Body of pancreas (tissue), 4 donors: ENCODE measurements at regions not wholly inside any gene's neighbourhood (a gene's known extent, or its start where the extent isn't known, plus 50 kb on each side); places are given as distances from the start of the nearest gene placed in this dataset.

ENCODE experiments used
- ATAC-seq: fragments of 150-250 bp; one replicate; pipeline ENCODE4 v1.9.1; 2016
- DNase-seq, 4 donors: peaks; one replicate each; pipeline ENCODE4 v3.0.0-alpha.2; 2019
- H3K27ac ChIP-seq, 4 donors: fragments of 200-600 bp; sonication (generic); 1 replicate in 3 of 4; 2 replicates in 1 of 4; pipeline versions ENCODE4 v1.5.1 to v1.6.1; 2016 to 2019; ENCODE audit warnings: mild to moderate bottlenecking in 1 of 4, mixed read lengths in 1 of 4, moderate library complexity in 1 of 4
- H3K27me3 ChIP-seq, 2 donors: fragments of 200-600 bp; sonication (generic); one replicate each; pipeline ENCODE4 v1.6.0; 2016; ENCODE audit warnings: mild to moderate bottlenecking in 1 of 2
- H3K36me3 ChIP-seq, 2 donors: fragments of 200-600 bp; sonication (generic); replicated peaks in 1 of 2; 2 replicates each; pipeline ENCODE4 v1.5.1; 2016; ENCODE audit warnings: low read depth in 2 of 2; ENCODE audit not compliant: insufficient read depth in 1 of 2
- H3K4me1 ChIP-seq: fragments of 200-600 bp; sonication (generic); one replicate; pipeline ENCODE4 v1.6.0; 2016
- H3K4me3 ChIP-seq, 2 donors: fragments of 200-600 bp; sonication (generic); 1 replicate in 1 of 2; 2 replicates in 1 of 2; pipeline ENCODE4 v1.5.1; 2016 to 2019
- H3K9me3 ChIP-seq, 3 donors: fragments of 200-600 bp; sonication (generic); 1 replicate in 2 of 3; 2 replicates in 1 of 3; pipeline ENCODE4 v1.5.1; 2016
- POLR2A ChIP-seq, 3 donors: fragments of 450-650 bp; IDR thresholded peaks; one replicate each; pipeline ENCODE4 v1.6.1; 2016; ENCODE audit warnings: antibody characterized with exemption in 3 of 3, mild to moderate bottlenecking in 2 of 3
- WGBS, 2 donors: methylation state at CpG; one replicate each; pipeline ENCODE4 v1.1.5; 2017; 5-methylcytosine and 5-hydroxymethylcytosine counted together
- intact Hi-C: fragments of 100-400 bp; cut with DNase I; formaldehyde crosslinking; loops from one replicate; pipeline ENCODE4 v1.15.1; 2023
- TF ChIP-seq, protein P1 (sequence below), 7 experiments: fragments of 450-650 bp in 4 of 7; fragments of 200-600 bp in 3 of 7; sonication (generic) in 3 of 7; IDR thresholded peaks; one replicate each; pipeline ENCODE4 v1.5.1; 2016 to 2019; ENCODE audit warnings: antibody characterized with exemption in 7 of 7

DNA sequence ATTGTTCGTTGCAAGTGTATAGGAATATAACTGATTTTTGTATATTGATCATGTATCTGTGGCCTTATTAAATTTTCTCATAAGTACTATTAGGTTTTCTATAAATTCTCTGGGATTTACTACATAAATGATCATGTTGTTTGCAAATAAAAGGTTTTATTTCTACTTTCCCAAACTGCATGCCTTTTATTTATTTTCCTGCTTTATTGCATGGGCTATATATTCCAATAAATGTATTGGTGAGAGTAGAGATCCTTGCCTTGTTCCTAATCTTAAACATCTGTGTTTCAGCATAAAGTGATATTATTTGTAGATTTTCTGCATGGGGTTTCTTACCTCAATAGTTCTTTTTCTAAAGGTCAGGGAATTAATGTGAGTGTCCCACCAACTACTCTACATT, 107.0 kb upstream of the CD55 start:
- ATAC-seq = no peak
- H3K27me3 ChIP-seq = no peaks in the 10 kb centered on the region
- no peaks in the 10 kb centered on the region for H3K9me3 ChIP-seq
- H3K36me3 ChIP-seq = no peaks in the 10 kb centered on the region
- intact Hi-C loops = no loop called here
- H3K4me1 ChIP-seq = no peaks in the 10 kb centered on the region
- no peak for TF ChIP-seq POLR2A (IDR thresholded peaks at IDR 0.05)
- TF ChIP-seq, protein P1, sequence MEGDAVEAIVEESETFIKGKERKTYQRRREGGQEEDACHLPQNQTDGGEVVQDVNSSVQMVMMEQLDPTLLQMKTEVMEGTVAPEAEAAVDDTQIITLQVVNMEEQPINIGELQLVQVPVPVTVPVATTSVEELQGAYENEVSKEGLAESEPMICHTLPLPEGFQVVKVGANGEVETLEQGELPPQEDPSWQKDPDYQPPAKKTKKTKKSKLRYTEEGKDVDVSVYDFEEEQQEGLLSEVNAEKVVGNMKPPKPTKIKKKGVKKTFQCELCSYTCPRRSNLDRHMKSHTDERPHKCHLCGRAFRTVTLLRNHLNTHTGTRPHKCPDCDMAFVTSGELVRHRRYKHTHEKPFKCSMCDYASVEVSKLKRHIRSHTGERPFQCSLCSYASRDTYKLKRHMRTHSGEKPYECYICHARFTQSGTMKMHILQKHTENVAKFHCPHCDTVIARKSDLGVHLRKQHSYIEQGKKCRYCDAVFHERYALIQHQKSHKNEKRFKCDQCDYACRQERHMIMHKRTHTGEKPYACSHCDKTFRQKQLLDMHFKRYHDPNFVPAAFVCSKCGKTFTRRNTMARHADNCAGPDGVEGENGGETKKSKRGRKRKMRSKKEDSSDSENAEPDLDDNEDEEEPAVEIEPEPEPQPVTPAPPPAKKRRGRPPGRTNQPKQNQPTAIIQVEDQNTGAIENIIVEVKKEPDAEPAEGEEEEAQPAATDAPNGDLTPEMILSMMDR (IDR thresholded peaks at IDR 0.05) = no peak
- 89 to 92% methylated on average over 1 of the region's 1 CpG for WGBS, 2 donors
- H3K4me3 ChIP-seq = no peak overlapping the region
- H3K27ac ChIP-seq = no peak overlapping the region
- no peak for DNase-seq

DNA sequence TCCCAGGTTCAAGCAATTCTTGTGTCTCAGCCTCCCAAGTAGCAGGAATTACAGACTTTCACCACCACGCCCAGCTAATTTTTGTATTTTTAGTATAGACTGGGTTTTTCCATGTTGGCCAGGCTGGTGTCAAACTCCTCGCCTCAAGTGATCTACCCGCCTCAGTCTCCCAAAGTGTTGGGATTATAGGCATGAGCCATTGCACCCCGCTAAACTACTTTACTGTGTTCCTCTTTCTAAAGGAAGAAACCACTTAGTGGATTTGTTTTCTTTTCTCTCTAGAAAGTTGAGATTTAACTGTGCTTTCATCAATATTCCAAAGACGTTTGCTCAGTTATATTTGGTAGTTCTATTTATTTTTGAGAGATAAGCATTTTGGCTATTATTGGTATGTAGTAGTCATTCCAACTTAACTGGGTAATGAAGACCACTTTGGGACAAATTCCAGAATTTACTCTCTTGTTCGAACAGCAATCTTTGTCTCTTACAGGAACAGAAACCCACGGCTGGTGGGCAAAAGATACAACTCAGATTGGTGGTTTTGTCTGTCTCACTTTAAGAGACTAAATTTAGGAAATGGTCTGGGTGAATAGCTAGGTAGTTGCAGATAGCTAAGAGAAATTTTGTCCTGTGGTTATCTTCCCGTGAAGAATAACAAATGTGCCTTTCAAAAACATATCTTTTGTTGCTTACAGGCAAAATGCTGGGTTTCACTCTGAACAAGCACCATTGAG, 103.5 kb upstream of the CD55 start:
- Histone ChIP-seq H3K4me1 (no peaks in the 10 kb centered on the region), H3K27ac (no peak overlapping the region), H3K27me3 (no peaks in the 10 kb centered on the region), H3K4me3 (no peak overlapping the region), H3K36me3 (no peaks in the 10 kb centered on the region), H3K9me3 (no peaks in the 10 kb centered on the region)
- no peak for TF ChIP-seq POLR2A (IDR thresholded peaks at IDR 0.05)
- TF ChIP-seq, protein P1 (IDR thresholded peaks at IDR 0.05) = no peak
- intact Hi-C loops = no loop called here
- ATAC-seq (no peak), DNase-seq (no peak)
- WGBS, 2 donors = 66 to 69% methylated on average over 8 of the region's 8 CpGs

DNA sequence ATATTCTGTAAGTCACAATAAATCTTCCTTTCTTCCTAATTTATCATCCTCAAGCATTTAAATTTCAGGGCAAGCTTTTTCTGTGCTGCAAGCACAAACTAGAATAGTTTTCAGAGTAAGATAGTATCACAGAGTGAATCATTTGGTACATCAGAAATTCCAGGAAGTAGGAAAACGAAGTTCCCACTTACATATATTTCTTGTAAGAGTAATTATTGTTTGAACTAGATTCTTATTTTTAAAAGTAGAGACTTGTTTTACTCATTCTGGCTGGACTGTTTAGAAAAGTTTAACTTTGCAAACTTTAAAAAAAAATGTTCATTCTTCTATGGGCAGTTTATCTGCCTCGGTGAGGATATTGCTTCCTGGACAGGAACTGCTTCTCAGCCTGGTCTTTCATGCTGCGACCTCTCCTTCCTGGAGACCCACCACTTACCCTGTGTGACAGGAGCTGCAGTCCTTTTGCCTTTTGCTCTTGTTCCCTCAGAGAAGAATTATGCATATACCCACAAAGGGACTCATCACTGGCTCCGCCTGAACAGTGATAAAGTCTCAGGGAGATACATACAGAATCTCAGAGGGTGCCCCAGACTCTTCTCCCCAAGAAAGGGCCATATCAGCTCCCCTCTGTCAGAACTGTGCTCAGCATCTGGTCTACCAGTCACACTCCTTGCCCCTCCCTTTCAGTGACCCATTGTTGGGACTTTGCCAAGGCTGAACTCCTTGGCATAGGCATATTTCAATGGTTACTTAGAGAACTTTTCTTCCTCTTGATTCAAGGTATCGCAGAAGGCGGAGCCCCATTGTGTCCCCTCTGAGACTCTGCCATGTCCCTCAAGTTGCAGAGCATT, 102.7 kb upstream of the CD55 start:
- H3K4me3 ChIP-seq = no peak overlapping the region
- intact Hi-C loops = no loop called here

DNA sequence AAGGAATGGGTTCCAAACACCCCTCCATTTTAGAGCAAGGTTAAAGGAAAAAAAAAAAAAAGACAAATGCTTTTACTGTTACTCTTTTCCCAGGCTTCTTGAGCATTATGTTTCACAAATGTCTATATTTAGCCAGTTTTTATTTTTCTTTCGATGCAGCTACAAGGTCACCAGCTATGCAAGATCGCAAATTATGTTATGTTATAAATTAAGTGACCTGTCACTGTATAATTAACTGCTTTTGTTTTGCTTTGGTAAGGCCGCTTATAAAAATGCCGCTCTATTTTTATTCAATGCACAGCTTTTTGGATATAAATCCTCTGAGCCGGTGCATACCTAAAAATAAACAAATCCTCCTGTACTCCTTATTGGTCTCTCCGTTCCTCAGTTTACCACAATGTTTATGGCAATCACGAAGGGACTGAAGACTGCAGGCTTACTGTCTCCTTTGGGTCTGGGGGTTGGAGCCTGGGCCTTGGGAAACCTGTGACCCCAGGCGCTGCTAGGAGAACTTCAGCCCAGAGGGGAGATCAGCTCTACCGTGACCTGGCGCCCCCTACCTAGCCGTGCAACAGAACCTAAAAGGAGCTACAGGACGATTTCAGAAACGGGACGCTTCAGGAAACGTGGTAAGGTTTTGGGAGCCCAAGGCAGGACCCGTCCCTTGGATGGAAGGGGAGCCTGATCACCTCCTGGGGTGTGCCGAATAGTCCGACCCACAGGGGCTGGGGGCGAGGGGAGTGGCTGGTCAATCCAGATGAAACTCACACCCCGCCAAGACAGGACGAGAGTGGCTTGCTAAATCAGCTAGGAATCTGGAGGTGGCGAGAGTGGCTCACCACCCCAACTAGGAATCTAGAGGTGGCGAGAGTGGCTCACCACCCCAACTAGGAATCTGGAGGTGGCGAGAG, 101.2 kb upstream of the CD55 start:
- H3K9me3 ChIP-seq = no peaks in the 10 kb centered on the region
- no peaks in the 10 kb centered on the region for H3K4me1 ChIP-seq
- ATAC-seq = no peak
- H3K36me3 ChIP-seq = no peaks in the 10 kb centered on the region
- no peaks in the 10 kb centered on the region for H3K27me3 ChIP-seq
- H3K27ac ChIP-seq = no peak overlapping the region
- no peak overlapping the region for H3K4me3 ChIP-seq
- no peak for DNase-seq
- WGBS, 2 donors = 78 to 79% methylated on average over 24 of the region's 24 CpGs
- TF ChIP-seq, protein P1 (IDR thresholded peaks at IDR 0.05) = no peak
- no peak for TF ChIP-seq POLR2A (IDR thresholded peaks at IDR 0.05)
- intact Hi-C loops = no loop called here

More for the DNA sequence above, 102.7 kb upstream of the CD55 start:
- ATAC-seq = no peak
- Histone ChIP-seq H3K9me3 (no peaks in the 10 kb centered on the region), H3K27me3 (no peaks in the 10 kb centered on the region), H3K36me3 (no peaks in the 10 kb centered on the region), H3K27ac (no peak overlapping the region), H3K4me1 (no peaks in the 10 kb centered on the region)
- TF ChIP-seq, protein P1 (IDR thresholded peaks at IDR 0.05) = no peak
- no peak for TF ChIP-seq POLR2A (IDR thresholded peaks at IDR 0.05)
- 73 to 77% methylated on average over 6 of the region's 6 CpGs for WGBS, 2 donors
- peak in 3 of 4 donors; percentile 10 to 51 (median 21) for DNase-seq
